HCT116 (cell line): ENCODE measurements at regions not wholly inside any gene's neighbourhood (a gene's known extent, or its start where the extent isn't known, plus 50 kb on each side); places are given as distances from the start of the nearest gene placed in this dataset.

Experiments
- ATAC-seq: fragments of 200-7000 bp; cut with Tn5 transposase; 2 replicates; pipeline ENCODE4 v1.9.1; 2020; ENCODE audit warnings: mild to moderate bottlenecking, moderate library complexity
- BruUV-seq: library from RNA; stranded (reverse); fragments of 400-500 nt; replicated peaks from 2 replicates; lab custom pipeline; 2021; lab: Mats Ljungman, UMichigan
- CTCF ChIA-PET: fragments of 300-600 bp; sonication (Branson Sonifier 250); formaldehyde crosslinking; loops from one replicate; lab custom pipeline; 2021; ENCODE audit warnings: antibody characterized with exemption; lab: Charles Lee
- POLR2A ChIA-PET: fragments of 300-600, 350-600 bp; sonication (Branson Sonifier 250); formaldehyde crosslinking; loops from one replicate; lab custom pipeline; 2021; ENCODE audit warnings: antibody characterized with exemption; lab: Charles Lee
- RAD21 ChIA-PET, 2 experiments: fragments of 300-600 bp; sonication (Branson Sonifier 250); formaldehyde crosslinking; loops; one replicate each; lab custom pipeline; 2023; ENCODE audit warnings: low total read pairs in 2 of 2; ENCODE audit not compliant: uncharacterized antibody in 2 of 2, unreplicated experiment in 2 of 2, low non-redundant PET in 1 of 2; lab: Charles Lee
- DNase-seq: peaks from one replicate; pipeline ENCODE4 v3.0.0-alpha.2; 2010; ENCODE audit warnings: low read depth, low spot score
- H2AFZ ChIP-seq: fragments of 200-600 bp; shearing (Covaris generic), sonication (generic); 2 replicates; pipeline ENCODE4 v1.6.1; 2017; ENCODE audit warnings: low read depth, mixed run types, mixed read lengths, antibody characterized with exemption, low read length; ENCODE audit not compliant: poor library complexity, severe bottlenecking
- H3K27ac ChIP-seq: 2 replicates; pipeline ENCODE4 v1.5.1; 2012; ENCODE audit warnings: low read depth, low read length
- H3K27me3 ChIP-seq: fragments of 200-600 bp; sonication (generic); 2 replicates; pipeline ENCODE4 v1.6.1; 2016; ENCODE audit warnings: mixed run types, low read length, mixed read lengths; ENCODE audit not compliant: insufficient read depth
- H3K36me3 ChIP-seq, 2 experiments: fragments of 200-500 bp in 1 of 2; fragments of 200-600 bp in 1 of 2; sonication (Bioruptor generic) in 1 of 2; sonication (generic) in 1 of 2; 2 replicates each; pipeline versions ENCODE4 v1.5.1 to v1.6.1; 2014 to 2016; ENCODE audit warnings: low read length in 2 of 2, inconsistent platforms in 1 of 2, mixed read lengths in 1 of 2, mixed run types in 1 of 2; ENCODE audit not compliant: insufficient read depth in 2 of 2, control insufficient read depth in 1 of 2
- H3K4me1 ChIP-seq, 2 experiments: fragments of 200-600 bp in 1 of 2; sonication (generic) in 1 of 2; 2 replicates each; pipeline versions ENCODE4 v1.5.1 to v1.6.1; 2012 to 2017; ENCODE audit warnings: low read length in 2 of 2, inconsistent platforms in 1 of 2, mild to moderate bottlenecking in 1 of 2, mixed read lengths in 1 of 2, mixed run types in 1 of 2, moderate library complexity in 1 of 2; ENCODE audit not compliant: insufficient read depth in 2 of 2, control insufficient read depth in 1 of 2
- H3K4me2 ChIP-seq: fragments of 200-600 bp; sonication (generic); 2 replicates; pipeline ENCODE4 v1.6.1; 2017; ENCODE audit warnings: mixed run types, low read length, mixed read lengths
- H3K4me3 ChIP-seq, 2 experiments: fragments of 200-600 bp in 1 of 2; sonication (generic) in 1 of 2; replicated peaks in 1 of 2; 2 replicates each; pipeline ENCODE4 v1.5.1; 2011 to 2016; ENCODE audit warnings: low read length in 2 of 2, control low read depth in 1 of 2, low read depth in 1 of 2, mild to moderate bottlenecking in 1 of 2, mixed read lengths in 1 of 2, mixed run types in 1 of 2
- H3K79me2 ChIP-seq: fragments of 200-600 bp; sonication (generic); 2 replicates; pipeline ENCODE4 v1.6.1; 2017; ENCODE audit warnings: mild to moderate bottlenecking, mixed run types, low read length, moderate library complexity, mixed read lengths; ENCODE audit not compliant: insufficient read depth
- H3K9ac ChIP-seq: fragments of 200-600 bp; sonication (generic); 2 replicates; pipeline ENCODE4 v1.6.1; 2016; ENCODE audit warnings: low read length, mixed read lengths
- H3K9me2 ChIP-seq: fragments of 200-600 bp; sonication (generic), shearing (Covaris generic); 2 replicates; pipeline ENCODE4 v1.6.1; 2017; ENCODE audit warnings: mixed run types, mild to moderate bottlenecking, moderate library complexity; ENCODE audit not compliant: insufficient read depth
- H3K9me3 ChIP-seq, 2 experiments: fragments of 200-500 bp in 1 of 2; fragments of 200-600 bp in 1 of 2; sonication (Bioruptor generic) in 1 of 2; sonication (generic) in 1 of 2; 2 replicates each; pipeline ENCODE4 v1.6.1; 2014 to 2017; ENCODE audit warnings: low read length in 2 of 2, mixed read lengths in 2 of 2, inconsistent platforms in 1 of 2, low read depth in 1 of 2, mild to moderate bottlenecking in 1 of 2, mixed run types in 1 of 2, moderate library complexity in 1 of 2; ENCODE audit not compliant: control insufficient read depth in 1 of 2, insufficient read depth in 1 of 2
- H4K20me1 ChIP-seq: fragments of 200-600 bp; sonication (generic), shearing (Covaris generic); 2 replicates; pipeline ENCODE4 v1.6.1; 2017; ENCODE audit warnings: mixed run types, mild to moderate bottlenecking, moderate library complexity; ENCODE audit not compliant: insufficient read depth
- CTCF ChIP-seq, 3 experiments: fragments of 200-600 bp in 1 of 3; sonication (generic) in 1 of 3; IDR thresholded peaks in 2 of 3; conservative IDR thresholded peaks in 1 of 3; 2 replicates each; pipeline ENCODE4 v1.5.1; 2012 to 2017; ENCODE audit warnings: low read depth in 2 of 3, low read length in 2 of 3, antibody characterized with exemption in 1 of 3, borderline replicate concordance in 1 of 3, control low read depth in 1 of 3, mild to moderate bottlenecking in 1 of 3, mixed read lengths in 1 of 3, mixed run types in 1 of 3, moderate library complexity in 1 of 3; ENCODE audit not compliant: insufficient read depth in 1 of 3
- EZH2phosphoT487 ChIP-seq: fragments of 200-600 bp; IDR thresholded peaks from 2 replicates; pipeline ENCODE4 v1.6.1; 2018; ENCODE audit warnings: antibody characterized with exemption, borderline replicate concordance
- JUND ChIP-seq: IDR thresholded peaks from 2 replicates; pipeline ENCODE4 v1.6.1; 2012
- MAX ChIP-seq: IDR thresholded peaks from 2 replicates; pipeline ENCODE4 v1.6.1; 2012
- POLR2AphosphoS5 ChIP-seq: IDR thresholded peaks from 2 replicates; pipeline ENCODE4 v1.6.1; 2011; ENCODE audit warnings: mild to moderate bottlenecking, low read depth, low read length, moderate library complexity
- REST ChIP-seq: IDR thresholded peaks from 2 replicates; pipeline ENCODE4 v1.6.1; 2012; ENCODE audit warnings: low read depth
- SIN3A ChIP-seq: IDR thresholded peaks from 2 replicates; pipeline ENCODE4 v1.6.1; 2012; ENCODE audit warnings: low read depth
- SP1 ChIP-seq: IDR thresholded peaks from 2 replicates; pipeline ENCODE4 v1.6.1; 2012; ENCODE audit warnings: low read depth
- SRF ChIP-seq: IDR thresholded peaks from 2 replicates; pipeline ENCODE4 v1.6.1; 2012; ENCODE audit warnings: low read depth
- TCF7L2 ChIP-seq: IDR thresholded peaks from 2 replicates; pipeline ENCODE4 v1.7.0; 2011; ENCODE audit warnings: borderline replicate concordance, inconsistent platforms; ENCODE audit not compliant: insufficient read depth, insufficient read length; ENCODE audit errors: extremely low read depth
- YY1 ChIP-seq: IDR thresholded peaks from 2 replicates; pipeline ENCODE4 v1.6.1; 2011; ENCODE audit warnings: low read length, low read depth, moderate library complexity, mild to moderate bottlenecking; ENCODE audit not compliant: insufficient replicate concordance; ENCODE audit errors: extremely low read depth
- ZBTB33 ChIP-seq: IDR thresholded peaks from 2 replicates; pipeline ENCODE4 v1.6.1; 2011; ENCODE audit warnings: mild to moderate bottlenecking, low read length, moderate library complexity; ENCODE audit not compliant: insufficient replicate concordance; ENCODE audit errors: extremely low read depth
- ZFX ChIP-seq: fragments of 450-650 bp; IDR thresholded peaks from 2 replicates; pipeline ENCODE4 v1.6.1; 2017
- intact Hi-C: fragments of 100-400 bp; cut with micrococcal nuclease; formaldehyde crosslinking; loops from 2 replicates; pipeline ENCODE4 v1.10.0; 2022

- RAD21 ChIA-PET: no interaction called here
- POLR2A ChIA-PET: no interaction called here
- no peaks in the 10 kb centered on the region for H3K4me1 ChIP-seq
- no peak overlapping the region for H3K27ac ChIP-seq
- no peak for ATAC-seq
- H2AFZ ChIP-seq: no peak overlapping the region
- no peak overlapping the region for H3K4me2 ChIP-seq
- H3K9me3 ChIP-seq: no peaks in the 10 kb centered on the region
- no peak overlapping the region for H3K9ac ChIP-seq
- intact Hi-C loops: no loop called here
- no peaks in the 10 kb centered on the region for H3K36me3 ChIP-seq
- no peaks in the 10 kb centered on the region for H4K20me1 ChIP-seq
- CTCF ChIA-PET: no interaction called here
- no peaks in the 10 kb centered on the region for H3K27me3 ChIP-seq
- no peak for TF ChIP-seq ZFX
- TF ChIP-seq CTCF (IDR thresholded peaks at IDR 0.05 in 2 of 3, conservative IDR thresholded peaks at IDR 0.05 in 1 of 3; ENCODE audit: borderline replicate concordance in 1 of 3, insufficient read depth in 1 of 3, low read depth in 2 of 3, low read length in 2 of 3): peak in 2 of 3 experiments; percentile 43 to 51; a peak in 4 of 6 replicates
- H3K4me3 ChIP-seq: no peak overlapping the region
- H3K9me2 ChIP-seq: no peaks in the 10 kb centered on the region
- no peaks in the 10 kb centered on the region for H3K79me2 ChIP-seq
- no TSS peak for BruUV-seq
- no peak for DNase-seq
Measured at GRCh38 chr11:115990004-115990447, 485.8 kb upstream of the CADM1 start.

- Histone ChIP-seq H3K9me3 (no peaks in the 10 kb centered on the region), H3K4me3 (no peak overlapping the region), H3K4me2 (no peak overlapping the region), H3K9ac (no peak overlapping the region), H3K79me2 (no peaks in the 10 kb centered on the region), H3K27me3 (no peaks in the 10 kb centered on the region), H3K9me2 (no peaks in the 10 kb centered on the region), H4K20me1 (no peaks in the 10 kb centered on the region), H3K4me1 (no peaks in the 10 kb centered on the region), H2AFZ (no peak overlapping the region), H3K36me3 (no peaks in the 10 kb centered on the region), H3K27ac (no peak overlapping the region)
- DNase-seq (no peak), ATAC-seq (no peak)
- no TSS peak for BruUV-seq
- ChIA-PET RAD21 (no interaction called here), POLR2A (no interaction called here), CTCF (no interaction called here)
- intact Hi-C loops: no loop called here
- TF ChIP-seq REST: no peak
- TF ChIP-seq TCF7L2: no peak
- no peak for TF ChIP-seq JUND
- TF ChIP-seq MAX: no peak
- TF ChIP-seq SRF: no peak
- TF ChIP-seq SIN3A: no peak
- no peak for TF ChIP-seq EZH2phosphoT487
- TF ChIP-seq POLR2AphosphoS5: no peak
- no peak for TF ChIP-seq ZBTB33
- TF ChIP-seq SP1: no peak
- TF ChIP-seq YY1: no peak
Measured at GRCh38 chr11:115985896-115986295, 481.7 kb upstream of the CADM1 start.
